ENCODE measurements at regions not wholly inside any gene's neighbourhood (a gene's known extent, or its start where the extent isn't known, plus 50 kb on each side); places are given as distances from the start of the nearest gene placed in this dataset.

GRCh38 chr17:33944412-33944811 is 310.7 kb upstream of the CCL2 start:
- no peak for TF ChIP-seq CTCF (IDR thresholded peaks at IDR 0.05)
- no peak for TF ChIP-seq POLR2A (IDR thresholded peaks at IDR 0.05)

Data from Peyer's patch (tissue), 4 donors.